Activated CD4-positive, alpha-beta T cell treated with anti-CD3 and anti-CD28 coated beads, Interleukin-2, amount 50 U/mL, for 48 hours (primary cell): ENCODE measurements at regions not wholly inside any gene's neighbourhood (a gene's known extent, or its start where the extent isn't known, plus 50 kb on each side); places are given as distances from the start of the nearest gene placed in this dataset.

Experiments used
- DNase-seq, 2 experiments: peaks; one replicate each; pipeline ENCODE4 v3.0.0-alpha.2; 2020

GRCh38 chrX:39756086-39756883 lies 341.5 kb downstream of the BCOR start:
- DNase-seq: no peak

GRCh38 chrX:39757971-39758370 lies 339.8 kb downstream of the BCOR start:
- no peak for DNase-seq

GRCh38 chrX:39758791-39759525 lies 338.8 kb downstream of the BCOR start:
- DNase-seq: no peak

- DNase-seq: no peak
Observed at GRCh38 chrX:39759526-39760224, 338.1 kb downstream of the BCOR start.

GRCh38 chrX:39760930-39761329 lies 336.8 kb downstream of the BCOR start:
- peak; percentile 10 to 26 for DNase-seq

- DNase-seq: no peak
Observed at GRCh38 chrX:39762266-39762841, 335.4 kb downstream of the BCOR start.

- no peak for DNase-seq
Observed at GRCh38 chrX:39764441-39764914, 333.3 kb downstream of the BCOR start.

- DNase-seq: no peak
Observed at GRCh38 chrX:39765327-39765726, 332.4 kb downstream of the BCOR start.

- peak in 1 of 2 experiments; percentile 12 for DNase-seq
Observed at GRCh38 chrX:39766085-39766726, 331.6 kb downstream of the BCOR start.

- no peak for DNase-seq
Observed at GRCh38 chrX:39766855-39767254, 330.9 kb downstream of the BCOR start.

- DNase-seq: no peak
Observed at GRCh38 chrX:39767446-39767845, 330.3 kb downstream of the BCOR start.

GRCh38 chrX:39769748-39770147 lies 328.0 kb downstream of the BCOR start:
- no peak for DNase-seq

- DNase-seq: no peak
Observed at GRCh38 chrX:39771089-39771488, 326.7 kb downstream of the BCOR start.

- peak; percentile 69 to 76 for DNase-seq
Observed at GRCh38 chrX:39772057-39772832, 325.5 kb downstream of the BCOR start.

GRCh38 chrX:39773150-39773549 lies 324.6 kb downstream of the BCOR start:
- no peak for DNase-seq

GRCh38 chrX:39773923-39774773 lies 323.6 kb downstream of the BCOR start:
- DNase-seq: peak; percentile 21 to 45

- DNase-seq: no peak
Observed at GRCh38 chrX:39774774-39775328, 322.9 kb downstream of the BCOR start.

- peak; percentile 20 to 43 for DNase-seq
Observed at GRCh38 chrX:39777623-39778025, 320.1 kb downstream of the BCOR start.

- no peak for DNase-seq
Observed at GRCh38 chrX:39779952-39780783, 317.6 kb downstream of the BCOR start.
